SK-N-SH (cell line): ENCODE measurements at regions not wholly inside any gene's neighbourhood (a gene's known extent, or its start where the extent isn't known, plus 50 kb on each side); places are given as distances from the start of the nearest gene placed in this dataset.
A peak's percentile ranks its signal among the peaks of the same experiment; 100 is the strongest.
"Not testable (repeated sequence)": the region's sequence is repeated elsewhere in the genome, so short reads cannot be mapped to it uniquely, and the experiment has no call there.

Experiments
- CTCF ChIA-PET: fragments of 300-600, 350-600 bp; formaldehyde crosslinking; extraction: SDS; loops from one replicate; lab custom pipeline; 2021; lab: Yijun Ruan, JAX
- POLR2A ChIA-PET: fragments of 350-600 bp; sonication (Branson Sonifier 250); formaldehyde crosslinking; extraction: SDS; loops from one replicate; lab custom pipeline; 2020; ENCODE audit warnings: antibody characterized with exemption, inconsistent platforms; lab: Yijun Ruan, JAX
- DNase-seq: peaks from one replicate; pipeline ENCODE4 v3.0.0; 2012
- H2AFZ ChIP-seq: fragments of 200-600 bp; sonication (generic); 2 replicates; pipeline ENCODE4 v1.8.1; 2016; ENCODE audit warnings: antibody characterized with exemption, mild to moderate bottlenecking, low read depth
- H3F3A ChIP-seq: fragments of 200-600 bp; sonication (generic); replicated peaks from 2 replicates; pipeline ENCODE3; 2016; ENCODE audit warnings: antibody characterized with exemption, mild to moderate bottlenecking; ENCODE audit not compliant: insufficient read depth
- H3K27ac ChIP-seq, 2 experiments: fragments of 200-500 bp in 1 of 2; fragments of 200-600 bp in 1 of 2; sonication (Bioruptor generic) in 1 of 2; sonication (generic), shearing (Covaris generic) in 1 of 2; 2 replicates each; pipeline versions ENCODE4 v1.5.1 to v1.6.1; 2014 to 2016; ENCODE audit warnings: low read depth in 2 of 2, inconsistent platforms in 1 of 2, low read length in 1 of 2, mild to moderate bottlenecking in 1 of 2, mixed read lengths in 1 of 2
- H3K27me3 ChIP-seq: fragments of 200-600 bp; sonication (generic), shearing (Covaris generic); 2 replicates; pipeline ENCODE4 v1.6.1; 2016; ENCODE audit warnings: mixed run types; ENCODE audit not compliant: insufficient read depth
- H3K36me3 ChIP-seq, 2 experiments: fragments of 200-500 bp in 1 of 2; fragments of 200-600 bp in 1 of 2; sonication (Bioruptor generic) in 1 of 2; sonication (generic) in 1 of 2; replicated peaks in 1 of 2; 2 replicates each; pipeline versions ENCODE3 to v1.5.1; 2014 to 2016; ENCODE audit warnings: low read length in 1 of 2, mild to moderate bottlenecking in 1 of 2; ENCODE audit not compliant: insufficient read depth in 2 of 2, control insufficient read depth in 1 of 2
- H3K4me1 ChIP-seq, 2 experiments: fragments of 200-500 bp in 1 of 2; fragments of 200-600 bp in 1 of 2; sonication (Bioruptor generic) in 1 of 2; sonication (generic), shearing (Covaris generic) in 1 of 2; 2 replicates each; pipeline versions ENCODE4 v1.5.1 to v1.6.1; 2014 to 2016; ENCODE audit warnings: low read depth in 1 of 2, low read length in 1 of 2, mixed run types in 1 of 2; ENCODE audit not compliant: insufficient read depth in 2 of 2, control insufficient read depth in 1 of 2
- H3K4me2 ChIP-seq: fragments of 200-600 bp; sonication (generic), shearing (Covaris generic); 2 replicates; pipeline ENCODE4 v1.6.1; 2017; ENCODE audit warnings: mixed run types
- H3K4me3 ChIP-seq, 2 experiments: fragments of 200-500 bp in 1 of 2; fragments of 200-600 bp in 1 of 2; sonication (Bioruptor generic) in 1 of 2; sonication (generic), shearing (Covaris generic) in 1 of 2; 2 replicates each; pipeline versions ENCODE4 v1.5.1 to v1.8.1; 2014 to 2016; ENCODE audit warnings: low read depth in 2 of 2, inconsistent platforms in 1 of 2, low read length in 1 of 2, mild to moderate bottlenecking in 1 of 2, mixed read lengths in 1 of 2, moderate library complexity in 1 of 2
- H3K79me2 ChIP-seq: fragments of 200-600 bp; sonication (generic); 2 replicates; pipeline ENCODE4 v1.8.1; 2017; ENCODE audit warnings: mild to moderate bottlenecking; ENCODE audit not compliant: insufficient read depth
- H3K9ac ChIP-seq: fragments of 200-600 bp; sonication (generic); 2 replicates; pipeline ENCODE4 v1.6.1; 2017; ENCODE audit warnings: mixed run types
- H3K9me2 ChIP-seq: fragments of 200-600 bp; sonication (generic); 2 replicates; pipeline ENCODE4 v1.6.1; 2017; ENCODE audit warnings: mixed run types
- H3K9me3 ChIP-seq: fragments of 200-600 bp; sonication (generic); 2 replicates; pipeline ENCODE4 v1.6.1; 2017; ENCODE audit warnings: mixed run types, mild to moderate bottlenecking, moderate library complexity
- H4K20me1 ChIP-seq: fragments of 200-600 bp; sonication (generic); 2 replicates; pipeline ENCODE4 v1.6.1; 2017; ENCODE audit warnings: mild to moderate bottlenecking, mixed run types; ENCODE audit not compliant: insufficient read depth
- WGBS: methylation state at CpG from one replicate; pipeline ENCODE4 v1.1.6; 2017; ENCODE audit warnings: low lambda C conversion rate; 5-methylcytosine and 5-hydroxymethylcytosine counted together

GRCh38 chr9:42435715-42436342, 252.4 kb downstream of the SPATA31A6 start:
- DNase-seq, CTCF ChIA-PET: not testable (repeated sequence)

GRCh38 chr9:42437057-42437759, 253.7 kb downstream of the SPATA31A6 start:
- 0% methylated on average over 2 of the region's 6 CpGs for WGBS
- H3K27me3 ChIP-seq, H2AFZ ChIP-seq, H3K79me2 ChIP-seq, H3K36me3 ChIP-seq, CTCF ChIA-PET, DNase-seq, H3F3A ChIP-seq, H3K4me2 ChIP-seq, H3K4me3 ChIP-seq, H3K4me1 ChIP-seq, H3K9me3 ChIP-seq, POLR2A ChIA-PET, H3K9me2 ChIP-seq, H3K9ac ChIP-seq, H3K27ac ChIP-seq, H4K20me1 ChIP-seq: not testable (repeated sequence)

More at GRCh38 chr9:42435715-42436342, 252.4 kb downstream of the SPATA31A6 start:
- H3K9me2 ChIP-seq, H3K27me3 ChIP-seq, H3F3A ChIP-seq, H4K20me1 ChIP-seq, H3K79me2 ChIP-seq, POLR2A ChIA-PET, H3K4me1 ChIP-seq, H3K36me3 ChIP-seq, H3K4me3 ChIP-seq, H3K9me3 ChIP-seq, H3K27ac ChIP-seq, H3K9ac ChIP-seq, H2AFZ ChIP-seq: not testable (repeated sequence)
- 43% methylated on average over 4 of the region's 4 CpGs for WGBS
- peak overlapping the region; percentile 57; the same call in 1 of the 2 replicates for H3K4me2 ChIP-seq

- POLR2A ChIA-PET, H3K4me1 ChIP-seq, CTCF ChIA-PET: not testable (repeated sequence)
These were observed 259.2 kb downstream of the SPATA31A6 start for GRCh38 chr9:42442680-42443079.

GRCh38 chr9:42443414-42443813, 260.0 kb downstream of the SPATA31A6 start:
- H3K27ac ChIP-seq, H3K36me3 ChIP-seq, CTCF ChIA-PET, H4K20me1 ChIP-seq, H3F3A ChIP-seq, H2AFZ ChIP-seq, H3K4me3 ChIP-seq, H3K4me2 ChIP-seq, DNase-seq, POLR2A ChIA-PET, H3K4me1 ChIP-seq, H3K27me3 ChIP-seq, H3K9me3 ChIP-seq, H3K9ac ChIP-seq, H3K9me2 ChIP-seq, H3K79me2 ChIP-seq: not testable (repeated sequence)
- WGBS: 4% methylated on average over 2 of the region's 2 CpGs

More at GRCh38 chr9:42442680-42443079, 259.2 kb downstream of the SPATA31A6 start:
- H3F3A ChIP-seq, H3K9ac ChIP-seq, H3K27me3 ChIP-seq, H3K27ac ChIP-seq, H4K20me1 ChIP-seq, DNase-seq, H3K9me3 ChIP-seq, H3K4me2 ChIP-seq, H2AFZ ChIP-seq, H3K9me2 ChIP-seq, H3K36me3 ChIP-seq, H3K79me2 ChIP-seq, H3K4me3 ChIP-seq: not testable (repeated sequence)

- H3K4me2 ChIP-seq, H2AFZ ChIP-seq, CTCF ChIA-PET, H4K20me1 ChIP-seq, H3K9ac ChIP-seq, H3F3A ChIP-seq, H3K4me1 ChIP-seq, DNase-seq, H3K4me3 ChIP-seq, POLR2A ChIA-PET, H3K79me2 ChIP-seq, H3K9me3 ChIP-seq, H3K36me3 ChIP-seq, H3K27ac ChIP-seq, H3K9me2 ChIP-seq: not testable (repeated sequence)
- WGBS: 0% methylated on average over 2 of the region's 2 CpGs
- peaks cover 16% of the 10 kb centered on the region for H3K27me3 ChIP-seq
These were observed 278.0 kb downstream of the SPATA31A6 start for GRCh38 chr9:42461436-42461835.

- CTCF ChIA-PET, H3K27ac ChIP-seq: not testable (repeated sequence)
- 12% methylated on average over 1 of the region's 1 CpG for WGBS
These were observed 278.4 kb downstream of the SPATA31A6 start for GRCh38 chr9:42461863-42462262.

More at GRCh38 chr9:42461863-42462262, 278.4 kb downstream of the SPATA31A6 start:
- H2AFZ ChIP-seq, H3K36me3 ChIP-seq, POLR2A ChIA-PET, DNase-seq, H3F3A ChIP-seq, H4K20me1 ChIP-seq, H3K9me2 ChIP-seq, H3K79me2 ChIP-seq, H3K4me2 ChIP-seq, H3K9me3 ChIP-seq, H3K4me1 ChIP-seq, H3K4me3 ChIP-seq, H3K9ac ChIP-seq: not testable (repeated sequence)
- peaks cover 16% of the 10 kb centered on the region for H3K27me3 ChIP-seq
